ENCODE measurements at regions not wholly inside any gene's neighbourhood (a gene's known extent, or its start where the extent isn't known, plus 50 kb on each side); places are given as distances from the start of the nearest gene placed in this dataset.

DNA sequence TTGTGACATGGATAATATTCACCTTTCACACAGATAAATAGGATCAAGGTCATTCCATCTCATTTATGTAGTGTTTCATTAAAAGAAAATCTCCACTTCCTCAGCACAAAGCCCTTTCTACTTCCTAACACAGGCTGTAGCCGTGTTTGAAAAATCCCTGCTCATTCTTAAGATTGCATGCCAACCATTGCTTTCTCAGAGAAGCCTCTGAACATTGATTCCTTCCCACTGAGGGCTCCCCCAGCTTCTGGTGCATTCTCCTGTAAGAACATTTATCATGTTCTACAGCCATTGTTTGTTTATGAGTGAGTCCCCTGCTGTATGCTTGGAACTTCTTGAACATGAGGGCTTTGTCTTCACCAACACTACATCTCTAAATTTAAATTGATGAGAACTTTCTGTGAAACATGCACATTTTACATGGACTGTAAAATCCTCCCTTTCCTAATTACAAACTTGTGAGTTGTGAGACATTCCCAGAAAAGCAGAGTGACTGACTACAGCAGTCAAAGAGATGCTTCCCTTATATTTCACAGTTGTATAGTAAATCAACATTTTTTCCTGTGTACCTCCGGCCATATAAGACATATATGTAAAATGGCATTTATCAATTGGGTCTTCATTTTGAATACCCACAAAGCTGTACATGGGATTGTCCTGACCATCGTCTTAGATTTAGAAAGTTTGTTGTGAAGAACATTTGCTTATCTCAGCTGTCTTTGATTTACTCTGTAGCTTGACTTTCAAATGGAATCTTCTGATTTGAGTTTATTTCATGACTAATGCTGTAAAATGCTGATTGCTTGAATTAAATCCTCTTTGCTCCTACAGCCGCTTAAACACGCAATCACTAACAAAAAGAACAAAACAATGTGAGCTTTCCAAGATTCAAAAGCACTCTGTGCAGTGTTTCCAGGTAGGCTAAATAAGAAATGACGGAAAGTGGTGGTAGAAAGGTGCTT lies 600.5 kb upstream of the SLIT2 start:
- H3K9ac ChIP-seq (ENCODE audit: low read depth in 2 of 2, low read length in 2 of 2): no peak overlapping the region
- H3K36me3 ChIP-seq: no peaks in the 10 kb centered on the region
- no peak for DNase-seq
- TF ChIP-seq, protein P1, sequence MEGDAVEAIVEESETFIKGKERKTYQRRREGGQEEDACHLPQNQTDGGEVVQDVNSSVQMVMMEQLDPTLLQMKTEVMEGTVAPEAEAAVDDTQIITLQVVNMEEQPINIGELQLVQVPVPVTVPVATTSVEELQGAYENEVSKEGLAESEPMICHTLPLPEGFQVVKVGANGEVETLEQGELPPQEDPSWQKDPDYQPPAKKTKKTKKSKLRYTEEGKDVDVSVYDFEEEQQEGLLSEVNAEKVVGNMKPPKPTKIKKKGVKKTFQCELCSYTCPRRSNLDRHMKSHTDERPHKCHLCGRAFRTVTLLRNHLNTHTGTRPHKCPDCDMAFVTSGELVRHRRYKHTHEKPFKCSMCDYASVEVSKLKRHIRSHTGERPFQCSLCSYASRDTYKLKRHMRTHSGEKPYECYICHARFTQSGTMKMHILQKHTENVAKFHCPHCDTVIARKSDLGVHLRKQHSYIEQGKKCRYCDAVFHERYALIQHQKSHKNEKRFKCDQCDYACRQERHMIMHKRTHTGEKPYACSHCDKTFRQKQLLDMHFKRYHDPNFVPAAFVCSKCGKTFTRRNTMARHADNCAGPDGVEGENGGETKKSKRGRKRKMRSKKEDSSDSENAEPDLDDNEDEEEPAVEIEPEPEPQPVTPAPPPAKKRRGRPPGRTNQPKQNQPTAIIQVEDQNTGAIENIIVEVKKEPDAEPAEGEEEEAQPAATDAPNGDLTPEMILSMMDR (IDR thresholded peaks at IDR 0.05): no peak
- no peaks in the 10 kb centered on the region for H3K27me3 ChIP-seq
- H3K9me3 ChIP-seq: no peaks in the 10 kb centered on the region
- H3K27ac ChIP-seq: no peak overlapping the region
- H3K4me1 ChIP-seq: no peaks in the 10 kb centered on the region
- intact Hi-C loops (cut with DNase I): no loop called here
- H3K4me3 ChIP-seq: no peak overlapping the region

DNA sequence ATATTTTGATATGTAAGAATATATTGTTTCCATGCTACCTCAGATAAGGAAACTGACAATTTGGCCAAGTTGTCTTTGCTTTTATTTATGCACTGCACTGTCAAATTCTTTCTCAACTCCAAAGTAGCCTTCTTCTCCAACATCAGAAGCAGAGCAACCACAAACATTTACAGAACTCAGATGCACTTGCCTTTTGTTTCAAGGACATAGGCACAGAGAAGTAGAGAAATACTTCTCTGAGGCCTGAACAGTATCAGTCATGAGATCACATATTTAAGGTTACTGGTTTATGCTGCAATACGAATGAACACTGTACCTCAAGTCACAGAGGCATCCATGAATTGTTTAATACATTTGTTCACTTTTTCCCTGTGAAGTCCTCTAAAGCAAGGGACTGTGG lies 606.1 kb upstream of the SLIT2 start:
- intact Hi-C loops (cut with DNase I): no loop called here

DNA sequence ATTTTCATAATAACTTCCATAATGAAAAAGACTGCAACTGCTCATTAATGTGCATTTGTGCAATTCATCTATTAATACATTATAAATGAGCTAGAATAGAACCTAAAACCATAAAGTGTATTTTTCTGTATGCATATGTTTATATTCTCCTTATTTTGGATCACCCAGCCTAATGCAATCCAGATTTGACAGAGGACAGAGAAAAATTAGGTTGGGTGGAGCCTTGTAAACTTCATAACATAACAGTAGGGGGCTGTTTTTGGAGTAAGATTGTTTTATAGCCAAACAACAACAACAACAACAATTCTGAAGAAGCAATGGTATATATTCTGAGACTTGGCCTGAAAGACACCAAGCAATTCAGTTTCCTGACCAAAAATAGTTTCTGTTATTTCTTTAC lies 615.3 kb upstream of the SLIT2 start:
- intact Hi-C loops (cut with DNase I): no loop called here
- Histone ChIP-seq H3K4me3 (no peak overlapping the region), H3K9ac (ENCODE audit: low read depth in 2 of 2, low read length in 2 of 2) (no peak overlapping the region), H3K4me1 (no peaks in the 10 kb centered on the region), H3K9me3 (no peaks in the 10 kb centered on the region), H3K27me3 (no peaks in the 10 kb centered on the region), H3K27ac (no peak overlapping the region), H3K36me3 (no peaks in the 10 kb centered on the region)
- DNase-seq: no peak
- TF ChIP-seq, protein P1 (IDR thresholded peaks at IDR 0.05): no peak

More for the DNA sequence above, 606.1 kb upstream of the SLIT2 start:
- no peaks in the 10 kb centered on the region for H3K9me3 ChIP-seq
- TF ChIP-seq, protein P1 (IDR thresholded peaks at IDR 0.05): no peak
- H3K27ac ChIP-seq: no peak overlapping the region
- no peak overlapping the region for H3K9ac ChIP-seq (ENCODE audit: low read depth in 2 of 2, low read length in 2 of 2)
- no peak overlapping the region for H3K4me3 ChIP-seq
- DNase-seq: no peak
- no peaks in the 10 kb centered on the region for H3K27me3 ChIP-seq
- no peaks in the 10 kb centered on the region for H3K4me1 ChIP-seq
- no peaks in the 10 kb centered on the region for H3K36me3 ChIP-seq

DNA sequence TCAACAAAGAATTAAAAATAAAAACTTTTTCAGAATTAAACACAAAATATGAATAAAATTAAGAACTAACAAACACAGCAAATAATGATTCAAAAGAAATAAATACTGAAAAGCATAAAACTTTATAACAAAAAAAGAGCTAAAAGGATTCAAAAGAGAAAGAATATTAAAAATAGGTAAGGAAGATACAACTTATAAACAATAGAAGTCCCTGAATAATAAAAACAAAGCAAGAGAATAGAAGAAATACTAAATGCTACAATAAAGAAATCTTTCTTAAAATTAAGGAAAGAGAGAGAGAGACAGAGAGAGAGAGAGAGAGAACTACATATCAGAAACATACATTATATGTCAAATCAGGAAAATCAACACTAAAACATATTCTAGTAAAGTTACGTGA lies 619.9 kb upstream of the SLIT2 start:
- H3K36me3 ChIP-seq: no peaks in the 10 kb centered on the region
- no peaks in the 10 kb centered on the region for H3K27me3 ChIP-seq
- intact Hi-C loops (cut with DNase I): no loop called here
- DNase-seq: no peak
- TF ChIP-seq, protein P1 (IDR thresholded peaks at IDR 0.05): no peak
- H3K27ac ChIP-seq: no peak overlapping the region
- no peaks in the 10 kb centered on the region for H3K9me3 ChIP-seq
- no peaks in the 10 kb centered on the region for H3K4me1 ChIP-seq
- H3K9ac ChIP-seq (ENCODE audit: low read depth in 2 of 2, low read length in 2 of 2): no peak overlapping the region
- H3K4me3 ChIP-seq: no peak overlapping the region

DNA sequence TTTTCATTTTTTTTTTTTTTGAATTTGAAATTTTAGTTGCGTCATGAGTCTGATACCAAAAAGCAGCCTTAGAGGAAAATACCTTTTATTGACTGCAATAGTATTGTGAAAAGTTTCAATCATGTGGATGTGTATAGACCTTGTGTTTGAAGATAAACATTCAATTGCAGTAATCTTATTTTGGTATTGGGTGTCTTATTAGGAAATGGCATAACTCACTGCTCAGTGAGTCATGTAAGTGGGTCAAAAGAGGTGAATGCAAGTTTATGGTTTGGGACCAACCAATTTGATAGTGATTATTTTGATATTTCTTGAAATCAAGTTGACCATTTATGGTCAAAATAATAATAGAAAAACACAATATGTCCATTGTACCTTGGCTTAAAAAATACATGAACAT lies 627.8 kb upstream of the SLIT2 start:
- H3K27ac ChIP-seq: no peak overlapping the region
- H3K9me3 ChIP-seq: no peaks in the 10 kb centered on the region
- H3K4me1 ChIP-seq: no peaks in the 10 kb centered on the region
- DNase-seq: no peak
- no peak overlapping the region for H3K9ac ChIP-seq (ENCODE audit: low read depth in 2 of 2, low read length in 2 of 2)
- intact Hi-C loops (cut with DNase I): no loop called here
- TF ChIP-seq, protein P1 (IDR thresholded peaks at IDR 0.05): no peak
- H3K27me3 ChIP-seq: no peaks in the 10 kb centered on the region
- H3K4me3 ChIP-seq: no peak overlapping the region
- no peaks in the 10 kb centered on the region for H3K36me3 ChIP-seq

All from colonic mucosa (tissue), 4 donors.